GM18499 (cell line): ENCODE measurements at regions not wholly inside any gene's neighbourhood (a gene's known extent, or its start where the extent isn't known, plus 50 kb on each side); places are given as distances from the start of the nearest gene placed in this dataset.

Experiments
- ATAC-seq: cut with Tn5 transposase; IDR thresholded peaks from one replicate; pipeline ENCODE4 v1.9.1; 2021; ENCODE audit warnings: moderate number of reproducible peaks; ENCODE audit not compliant: insufficient read depth, unreplicated experiment

DNA sequence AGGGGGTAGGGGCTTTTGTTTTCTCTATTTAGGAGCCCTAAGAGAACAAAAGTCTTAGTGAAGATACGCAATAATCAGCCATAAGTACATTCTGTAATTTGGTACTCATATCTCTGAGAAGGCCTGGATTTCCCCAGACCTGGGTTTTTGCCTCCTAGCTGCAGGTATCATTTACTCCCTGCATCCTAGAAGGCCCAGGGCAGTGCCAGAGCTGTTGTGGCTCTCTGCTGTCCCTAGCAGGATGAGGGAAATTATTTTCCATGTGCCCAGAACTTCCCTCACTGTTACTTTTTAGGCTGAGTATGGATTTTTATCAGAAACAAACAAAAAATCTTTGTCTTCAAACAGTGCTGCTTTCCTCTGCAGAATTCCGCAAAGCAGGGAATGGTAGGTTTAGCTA lies 192.5 kb upstream of the SYT1 start:
- ATAC-seq = no peak

DNA sequence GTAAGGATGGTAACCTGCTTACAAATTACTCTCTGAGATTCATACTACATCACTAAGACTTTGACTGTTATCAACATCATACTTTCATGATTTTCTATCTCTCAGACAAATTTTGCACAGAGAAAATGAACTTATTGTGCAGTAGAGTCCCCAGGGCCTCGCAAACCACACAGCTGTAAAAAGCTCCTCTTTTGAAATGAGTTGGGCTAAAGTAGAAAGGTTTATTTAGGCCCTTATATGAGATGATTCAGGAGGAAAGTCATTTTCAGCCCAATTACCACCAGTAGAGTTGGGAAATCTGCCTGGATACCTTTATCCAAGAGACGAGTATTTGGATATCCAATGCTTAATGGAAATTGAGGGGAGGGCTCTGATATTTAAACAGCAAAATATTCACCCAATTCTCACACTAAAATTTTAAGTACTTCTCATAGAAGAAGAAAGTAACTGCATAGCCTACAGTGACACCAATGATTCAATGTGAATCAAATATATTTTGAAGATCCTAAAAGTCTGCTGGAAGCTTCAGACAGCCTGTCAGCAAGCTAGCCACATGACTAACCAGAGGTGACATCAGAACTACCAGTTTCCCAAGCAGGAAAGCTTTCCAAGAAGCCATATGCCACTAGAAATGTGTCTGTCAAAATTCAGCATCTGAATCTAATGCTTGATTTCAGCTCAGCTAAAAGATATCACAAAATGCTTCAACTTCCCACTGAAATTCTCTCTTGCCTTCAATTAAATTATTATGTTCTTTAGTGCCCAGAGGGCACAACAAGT lies 190.1 kb upstream of the SYT1 start:
- ATAC-seq = no peak

DNA sequence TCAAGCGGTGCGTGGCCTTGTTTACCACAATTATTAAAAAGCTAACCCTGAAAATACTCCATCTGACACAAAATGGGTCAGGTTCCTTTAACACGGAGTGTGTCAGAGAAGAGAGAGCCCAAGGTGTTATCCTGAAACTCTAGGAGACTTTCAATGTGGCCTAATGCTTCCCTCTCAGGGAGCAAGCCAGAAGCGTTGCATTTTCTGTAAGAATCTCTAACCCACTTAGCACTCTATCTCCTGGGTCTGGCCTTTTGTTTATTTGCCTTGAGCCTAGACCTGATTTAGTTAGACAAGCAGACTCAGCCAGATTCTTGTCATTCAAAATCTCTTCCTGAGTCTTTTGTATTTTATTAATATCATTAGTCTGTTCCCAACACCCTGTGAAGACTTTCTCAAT lies 184.0 kb upstream of the SYT1 start:
- ATAC-seq = no peak

DNA sequence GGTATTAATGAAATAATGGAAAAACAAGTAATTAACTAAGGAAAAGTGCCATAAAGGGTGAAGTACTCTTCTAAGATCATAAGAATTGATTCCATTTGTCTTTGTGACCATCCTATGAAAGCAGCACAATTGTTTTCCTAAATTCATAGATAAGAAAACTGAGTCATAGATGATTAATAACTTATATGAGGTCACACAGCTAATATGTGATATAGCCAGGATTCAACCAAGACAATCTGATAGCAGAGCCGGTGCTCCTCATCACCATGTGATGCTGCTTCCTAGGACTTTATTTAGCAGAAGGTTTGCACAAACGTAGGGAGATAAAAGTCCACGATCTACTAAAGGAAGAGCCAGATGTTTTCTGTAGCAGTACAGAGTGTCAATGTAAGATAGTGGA lies 181.5 kb upstream of the SYT1 start:
- ATAC-seq = no peak

DNA sequence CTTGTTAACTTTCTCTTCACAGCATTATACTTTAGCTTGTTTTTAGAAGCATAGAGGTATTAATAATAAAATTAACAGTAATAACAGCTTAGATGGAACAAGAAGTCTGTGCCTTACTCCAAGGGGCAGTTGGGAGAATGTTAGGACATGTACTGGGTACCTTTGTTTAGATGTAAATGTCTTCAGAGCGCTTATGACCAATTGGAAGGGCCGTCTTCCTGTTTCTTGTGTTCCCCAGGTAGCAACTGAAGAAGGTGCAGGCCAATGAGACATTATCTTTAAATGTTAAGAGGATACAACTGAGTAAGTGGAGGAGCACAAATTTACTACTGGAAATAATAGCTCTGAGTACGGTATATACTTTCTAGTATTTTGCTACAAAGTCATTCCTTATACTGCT lies 180.9 kb upstream of the SYT1 start:
- no peak for ATAC-seq

DNA sequence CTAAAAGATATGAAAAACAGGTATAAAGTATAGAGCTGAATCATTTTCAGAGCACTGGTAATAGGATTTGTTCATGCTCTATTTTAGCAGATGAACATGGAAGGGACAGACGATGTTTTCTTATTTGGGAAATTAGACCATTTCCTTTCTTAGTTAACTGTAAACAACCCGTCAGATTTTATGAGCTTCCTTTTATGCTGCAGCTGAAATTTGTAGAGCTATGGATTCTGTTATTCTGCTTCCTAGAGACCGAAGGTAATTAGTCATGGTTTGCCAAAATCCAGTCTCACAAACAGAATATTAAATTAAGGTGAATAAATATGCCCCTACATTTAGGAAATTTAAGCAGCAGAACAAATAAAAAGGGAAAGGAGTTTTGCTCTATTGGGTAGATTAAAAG lies 180.2 kb upstream of the SYT1 start:
- ATAC-seq = no peak

DNA sequence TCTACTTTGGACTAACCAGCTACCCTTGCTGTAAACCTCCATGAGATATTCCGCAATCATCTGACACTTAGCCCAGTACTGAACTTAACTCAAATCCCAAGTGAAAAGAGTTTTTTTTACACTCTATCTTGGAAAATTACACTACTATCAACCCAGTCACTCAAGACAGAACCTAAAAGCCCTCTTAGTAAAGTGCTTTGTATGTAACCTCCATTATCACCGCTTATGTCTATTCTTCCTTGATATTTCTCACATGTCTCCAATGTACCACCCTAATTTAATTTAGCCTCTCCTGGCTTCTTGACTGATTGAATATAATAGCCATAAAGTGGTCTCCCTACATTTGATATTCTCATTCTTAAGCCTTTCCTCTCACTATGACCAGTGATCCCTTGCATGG lies 168.8 kb upstream of the SYT1 start:
- ATAC-seq = no peak

DNA sequence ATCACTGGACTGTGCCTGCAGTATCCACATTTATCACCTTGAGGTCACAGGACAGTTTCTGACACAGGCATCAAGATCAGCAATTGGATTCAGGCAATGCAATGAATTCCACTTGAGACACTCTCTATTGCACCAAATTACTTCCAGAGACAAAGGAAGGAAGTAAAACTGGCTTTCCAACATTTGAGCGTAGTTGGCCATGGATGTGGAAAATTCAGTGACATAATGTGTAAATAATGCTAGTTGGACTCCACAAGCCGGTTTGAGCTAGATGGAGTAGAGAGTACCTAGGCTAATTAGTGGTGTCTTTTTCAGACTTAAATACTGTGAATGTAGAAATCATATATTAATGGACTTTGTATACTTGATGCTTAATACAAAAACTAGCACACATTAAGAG lies 168.3 kb upstream of the SYT1 start:
- ATAC-seq = no peak

DNA sequence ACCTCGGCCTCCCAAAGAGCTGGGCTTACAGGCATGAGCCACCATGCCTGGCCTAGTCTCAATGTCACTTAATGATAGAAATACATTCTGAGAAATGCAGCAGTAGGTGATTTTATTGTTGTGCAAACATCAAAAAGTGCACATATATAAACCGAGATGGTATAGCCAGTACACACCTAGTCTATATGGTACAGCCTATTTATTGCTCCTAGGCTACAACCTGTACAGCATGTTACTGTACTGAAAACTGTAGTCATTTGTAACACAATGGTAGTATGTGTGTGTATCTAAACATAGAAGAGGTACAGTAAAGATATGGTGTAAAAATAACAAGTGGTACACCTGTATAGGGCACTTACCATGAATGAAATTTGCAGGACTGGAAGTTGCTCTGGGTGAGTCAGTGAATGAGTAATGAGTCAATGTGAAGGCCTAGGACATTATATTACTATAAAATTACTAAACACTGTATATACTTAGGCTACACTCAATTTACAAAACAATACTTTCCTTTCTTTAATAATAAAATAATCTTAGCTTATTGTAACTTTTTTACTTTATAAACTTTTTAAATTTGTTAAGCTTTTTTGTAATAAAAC lies 166.7 kb upstream of the SYT1 start:
- no peak for ATAC-seq

DNA sequence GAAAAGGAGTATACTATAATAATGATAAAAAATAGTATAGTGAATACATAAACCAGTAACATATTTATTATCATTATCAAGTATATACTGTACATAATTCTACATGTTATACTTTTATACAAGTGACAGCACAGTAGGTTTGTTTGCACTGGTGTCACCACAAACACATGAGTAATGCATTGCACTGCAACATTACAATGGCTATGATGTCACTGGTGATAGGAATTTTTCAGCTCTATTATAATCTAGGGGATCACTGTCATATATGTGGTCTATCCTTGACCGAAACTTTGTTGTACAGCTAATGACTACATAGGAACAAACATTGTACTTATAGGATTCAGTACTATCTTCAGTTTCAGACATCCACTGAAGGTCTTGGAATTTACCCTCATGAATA lies 165.8 kb upstream of the SYT1 start:
- no peak for ATAC-seq

DNA sequence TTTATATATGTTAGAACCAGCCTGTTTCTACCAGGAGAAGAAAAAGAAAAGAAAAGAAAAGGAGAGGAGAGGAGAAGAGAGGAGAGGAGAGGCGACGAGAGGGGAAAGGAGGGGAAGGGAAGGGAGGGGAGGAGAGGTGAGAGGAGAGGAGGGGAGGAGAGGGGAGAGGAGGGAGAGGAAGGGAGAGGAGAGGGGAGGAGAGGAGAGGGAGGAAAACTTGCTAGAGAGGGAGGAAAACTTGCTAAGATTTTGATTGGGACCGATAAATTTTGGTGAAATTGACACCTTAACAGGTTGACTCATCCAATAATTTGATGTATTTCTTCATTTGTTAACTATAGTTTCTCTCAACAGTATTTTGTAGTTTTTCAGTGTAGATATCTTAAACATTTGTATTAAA lies 164.0 kb upstream of the SYT1 start:
- ATAC-seq = no peak

DNA sequence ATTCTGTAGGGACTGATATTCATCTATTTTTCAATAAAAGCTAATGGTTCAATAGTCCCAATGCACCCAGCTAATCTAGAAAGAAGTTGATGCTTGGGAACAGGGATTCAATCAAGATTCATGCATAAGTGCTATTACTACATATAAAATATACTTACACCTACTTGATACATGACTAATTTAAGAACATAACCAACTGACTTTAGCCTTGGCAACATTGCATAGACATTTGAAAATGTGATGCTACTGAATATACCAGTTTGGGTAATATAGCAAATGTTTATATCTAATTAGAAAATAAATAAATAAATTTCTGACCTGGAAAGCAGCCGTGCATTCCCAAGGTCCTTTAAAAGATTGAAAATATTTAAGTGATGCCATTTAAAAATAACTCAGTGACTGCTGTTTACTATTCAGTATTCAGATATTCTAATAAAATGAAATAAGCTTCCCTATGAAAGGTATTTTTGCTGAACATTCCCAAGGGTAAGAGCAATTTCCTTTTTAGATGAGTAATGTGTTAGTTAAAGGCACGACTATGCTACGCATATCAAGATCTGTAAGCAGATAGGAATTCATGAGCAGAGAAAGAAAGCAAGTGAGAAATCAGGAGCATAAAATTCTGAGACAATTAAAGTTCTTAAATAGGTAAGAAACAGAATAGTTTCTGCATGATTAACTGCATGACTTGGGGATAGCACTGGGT lies 160.6 kb upstream of the SYT1 start:
- no peak for ATAC-seq

DNA sequence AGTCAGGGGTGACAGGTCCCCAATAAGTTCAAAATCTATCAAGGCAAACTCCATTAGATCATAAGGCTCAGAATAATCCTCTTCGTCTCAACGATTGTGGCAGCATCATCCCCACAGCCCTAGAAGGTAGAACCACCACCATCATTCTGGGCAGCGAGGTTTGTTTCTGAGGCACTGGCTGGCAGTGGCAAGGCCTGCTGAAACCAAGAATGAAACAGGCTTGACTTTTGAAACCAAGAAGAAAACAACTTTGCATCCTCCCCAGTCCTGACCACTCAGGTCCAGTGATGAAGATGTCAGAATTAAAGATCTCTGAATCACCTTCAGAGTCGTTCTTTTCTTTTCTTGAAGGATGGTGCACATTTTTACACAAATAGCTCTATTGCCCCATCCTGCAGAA lies 152.6 kb upstream of the SYT1 start:
- ATAC-seq = no peak

DNA sequence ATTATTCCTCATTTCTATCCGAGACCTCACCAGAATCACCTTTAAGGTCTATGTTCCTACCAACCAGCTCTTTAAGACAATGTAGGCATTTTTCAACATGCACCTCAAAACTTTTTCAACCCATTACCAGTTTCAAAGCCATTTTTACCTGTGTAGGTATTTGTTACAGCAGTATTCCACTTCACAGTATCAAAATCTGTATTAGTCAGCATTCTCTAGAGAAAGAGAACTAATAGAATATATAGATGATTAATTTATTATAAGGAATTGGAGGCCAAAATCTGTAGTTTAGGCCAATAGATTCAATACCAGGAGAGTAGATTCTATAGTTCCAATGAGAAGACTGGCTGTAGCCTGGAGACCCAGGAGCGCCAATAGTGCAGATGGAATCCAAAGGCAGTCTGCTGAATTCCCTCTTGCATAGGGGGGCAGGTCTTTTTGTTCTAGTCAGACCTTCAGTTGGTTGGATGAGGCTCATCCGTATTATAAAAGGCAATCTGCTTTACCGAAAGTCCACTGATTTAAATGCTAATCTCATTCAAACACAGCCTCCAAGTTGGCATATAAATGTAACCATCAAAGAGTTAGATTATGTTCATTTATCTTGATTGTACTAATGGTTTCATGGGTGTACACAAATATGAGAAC lies 151.6 kb upstream of the SYT1 start:
- no peak for ATAC-seq

DNA sequence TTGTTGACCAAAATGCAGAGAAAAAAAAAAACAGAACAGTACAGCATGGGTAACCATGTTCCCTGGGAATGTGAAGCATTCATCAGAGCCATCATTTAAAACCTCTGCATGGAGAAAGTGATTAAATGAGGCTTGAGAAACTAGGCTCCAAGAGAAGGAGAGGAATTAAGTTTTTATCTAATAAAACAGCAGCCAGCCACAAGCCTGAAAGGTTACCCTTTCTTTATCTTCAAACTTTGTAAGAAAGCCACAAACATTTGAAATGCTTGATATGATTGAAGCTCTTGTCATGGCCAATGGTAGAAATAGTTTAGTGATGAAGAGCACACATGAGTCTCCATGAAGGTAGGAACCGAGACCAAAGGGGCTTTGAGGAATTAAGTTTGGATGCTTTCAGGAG lies 144.9 kb upstream of the SYT1 start:
- no peak for ATAC-seq

DNA sequence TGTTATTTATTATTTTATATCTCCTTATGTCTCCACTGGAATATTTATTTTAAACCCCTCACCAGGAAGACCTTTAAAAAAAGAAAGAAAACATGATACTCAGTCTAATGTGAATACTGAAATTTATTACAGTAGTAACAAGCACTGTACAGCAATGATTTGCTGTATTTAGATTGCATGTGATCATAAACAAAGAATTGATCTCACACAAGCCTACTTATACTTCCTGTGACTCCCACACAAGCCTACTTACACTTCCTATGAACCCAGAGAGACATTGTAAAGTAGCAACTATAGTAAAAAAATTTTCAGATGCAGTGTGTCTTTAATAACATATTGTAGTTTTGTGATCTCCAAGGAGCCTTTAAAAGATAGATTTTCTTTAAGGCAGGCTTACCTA lies 142.7 kb upstream of the SYT1 start:
- ATAC-seq = no peak

DNA sequence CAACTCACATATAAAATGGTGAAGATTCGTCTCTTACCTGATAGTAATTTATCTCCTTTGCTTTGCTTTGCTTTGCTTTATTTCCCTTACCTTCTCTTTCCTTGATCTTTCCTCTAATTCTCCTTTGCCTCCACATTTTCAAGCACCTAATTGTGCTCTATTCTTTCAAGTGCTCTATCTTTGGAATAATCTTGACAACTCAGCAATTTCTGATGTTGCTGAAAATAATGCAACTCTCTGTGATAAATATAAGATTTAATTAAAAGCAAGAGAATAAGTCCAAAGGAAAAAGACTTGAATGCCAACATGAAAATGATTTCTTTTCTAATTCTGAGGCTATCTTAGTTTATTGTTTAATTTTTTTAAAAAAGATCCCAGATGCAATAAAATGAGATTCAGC lies 139.5 kb upstream of the SYT1 start:
- ATAC-seq = no peak

DNA sequence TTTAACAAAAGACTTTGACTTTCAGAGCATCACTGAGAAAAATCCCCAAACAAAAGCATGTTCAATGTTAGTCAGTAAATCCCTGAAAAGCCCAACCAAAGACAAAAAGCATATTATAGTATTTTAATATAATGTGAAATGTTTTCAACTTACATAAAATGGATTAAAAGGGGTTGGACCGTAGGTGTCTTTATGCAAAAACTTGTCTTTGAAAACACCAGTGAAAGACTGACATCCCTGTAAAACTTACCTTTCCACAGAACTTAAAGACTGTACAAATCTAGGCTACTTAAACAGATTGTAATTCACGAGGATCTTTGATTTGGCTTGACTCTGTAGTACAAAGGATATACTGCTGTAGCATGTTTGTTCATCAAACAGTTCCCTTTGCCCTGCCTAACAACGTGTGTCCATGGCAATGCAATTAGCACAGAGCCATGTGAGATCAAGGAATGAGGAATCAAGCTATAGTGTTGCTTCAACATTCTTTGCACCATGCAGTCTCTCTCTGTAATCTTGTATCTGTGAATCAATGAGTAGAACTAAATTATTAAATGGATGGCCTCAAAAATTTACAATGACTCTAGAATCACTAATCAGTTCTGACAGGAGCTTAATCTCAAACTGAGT lies 138.5 kb upstream of the SYT1 start:
- no peak for ATAC-seq

DNA sequence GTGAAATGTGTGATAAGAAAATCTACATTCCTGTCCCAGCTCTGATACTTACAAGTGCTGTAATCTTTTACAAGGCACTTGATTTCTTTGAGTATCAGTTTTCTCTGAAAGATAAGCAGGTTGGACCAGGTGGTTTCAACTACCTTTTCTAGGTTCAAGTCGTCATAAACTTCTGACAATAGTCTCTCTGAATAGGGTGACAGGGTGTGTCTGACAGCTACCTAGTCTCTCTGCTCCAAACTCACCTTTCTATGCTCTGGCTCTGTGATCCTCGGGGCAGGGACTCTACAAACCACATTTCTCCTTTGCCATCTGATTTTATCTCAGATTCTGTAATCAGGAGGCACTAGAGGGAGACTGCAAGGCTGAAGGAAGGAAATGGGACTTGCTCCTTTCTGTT lies 137.7 kb upstream of the SYT1 start:
- no peak for ATAC-seq

DNA sequence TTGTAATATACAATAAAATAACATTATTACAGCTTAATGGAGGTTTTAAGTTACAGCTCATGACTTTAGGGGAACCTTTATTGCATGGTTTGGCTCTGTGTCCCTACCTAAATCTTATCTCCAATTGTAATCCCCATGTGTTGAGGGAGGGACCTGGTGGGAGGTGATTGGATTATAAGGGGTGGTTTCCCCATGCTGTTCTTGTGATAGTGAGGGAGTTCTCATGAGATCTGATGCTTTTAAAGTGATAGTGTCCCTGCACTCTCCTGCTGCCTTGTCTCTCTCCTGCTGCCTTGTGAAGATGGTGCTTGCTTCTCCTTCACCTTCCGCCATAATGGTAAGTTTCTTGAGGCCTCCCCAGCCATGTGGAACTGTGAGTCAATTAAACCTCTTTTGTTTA lies 132.1 kb upstream of the SYT1 start:
- ATAC-seq = no peak

DNA sequence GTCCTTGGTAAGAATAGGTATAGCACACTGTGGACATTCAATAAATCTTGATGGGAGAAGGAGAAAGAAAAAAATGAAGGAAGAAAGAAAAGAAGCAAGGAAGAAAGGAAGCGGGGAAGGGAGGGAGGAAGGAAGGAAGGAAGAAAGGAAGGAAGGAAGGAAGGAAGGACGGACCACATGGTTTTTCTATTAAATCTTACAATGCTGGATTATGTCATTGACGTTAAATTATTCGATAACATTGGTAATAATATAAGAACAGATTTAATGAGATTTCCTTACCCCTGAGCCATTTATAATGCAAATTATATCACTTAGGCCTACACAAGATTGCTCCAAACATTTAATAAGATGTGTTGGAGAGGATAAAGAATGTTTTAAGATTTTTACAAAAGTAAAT lies 124.9 kb upstream of the SYT1 start:
- no peak for ATAC-seq
